ENCODE measurements at regions not wholly inside any gene's neighbourhood (a gene's known extent, or its start where the extent isn't known, plus 50 kb on each side); places are given as distances from the start of the nearest gene placed in this dataset.
A peak's percentile ranks its signal among the peaks of the same experiment; 100 is the strongest.

DNA sequence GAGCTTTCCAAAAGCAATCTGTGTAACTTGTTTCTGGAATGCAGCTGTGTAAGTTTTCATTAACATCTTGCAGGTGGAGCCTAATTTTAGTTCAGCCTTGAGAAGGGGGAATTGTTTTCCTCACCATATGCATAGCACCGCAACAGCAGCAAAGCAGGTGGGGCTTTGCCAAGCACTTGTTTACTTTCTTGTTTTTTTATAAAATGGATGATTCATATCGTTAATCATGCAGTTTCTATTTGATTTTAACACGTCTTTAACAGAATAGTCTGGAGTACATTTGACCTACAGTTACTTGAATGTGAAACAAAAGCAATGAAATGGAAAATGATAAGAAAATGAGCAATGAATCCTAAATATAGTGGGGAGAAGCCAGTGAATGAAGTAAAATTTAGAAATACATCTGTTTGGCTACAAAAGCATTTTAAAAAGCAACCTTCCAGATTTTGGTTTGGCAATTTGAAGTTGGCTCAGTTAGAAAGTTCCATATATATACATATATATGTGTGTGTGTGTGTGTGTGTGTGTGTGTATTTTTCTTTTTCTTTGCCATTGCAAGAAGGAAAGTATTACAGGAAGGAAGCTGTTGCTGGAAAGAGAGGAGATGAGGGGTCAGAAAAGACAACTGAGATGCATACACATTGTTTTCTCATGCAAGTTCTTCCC, 119.0 kb upstream of the ADGRL2 start:
- no peaks in the 10 kb centered on the region for H3K9me2 ChIP-seq (replicated peaks; ENCODE audit: insufficient read depth, low read length)
- H2AFZ ChIP-seq (ENCODE audit: low read depth, low read length, severe bottlenecking): peak overlapping the region; percentile 3
- no peaks in the 10 kb centered on the region for H3K36me3 ChIP-seq (ENCODE audit: low read length)
- H3F3A ChIP-seq (ENCODE audit: insufficient read depth): no peaks in the 10 kb centered on the region
- no peak overlapping the region for H3K27ac ChIP-seq (ENCODE audit: low read depth, low read length)
- no peaks in the 10 kb centered on the region for H3K79me2 ChIP-seq (ENCODE audit: insufficient read depth, low read length)
- no peaks in the 10 kb centered on the region for H3K27me3 ChIP-seq (ENCODE audit: low read length)
- no peaks in the 10 kb centered on the region for H4K20me1 ChIP-seq (ENCODE audit: low read depth, low read length)
- no peak overlapping the region for H3K4me3 ChIP-seq (ENCODE audit: insufficient read depth, low read length, poor library complexity, severe bottlenecking)
- H3K9me3 ChIP-seq (ENCODE audit: insufficient read depth, low read length): no peaks in the 10 kb centered on the region
- H3K9ac ChIP-seq (ENCODE audit: low read length): no peak overlapping the region
- H3K4me2 ChIP-seq (ENCODE audit: low read depth, low read length, poor library complexity, severe bottlenecking): no peak overlapping the region
- TF ChIP-seq, protein P1, sequence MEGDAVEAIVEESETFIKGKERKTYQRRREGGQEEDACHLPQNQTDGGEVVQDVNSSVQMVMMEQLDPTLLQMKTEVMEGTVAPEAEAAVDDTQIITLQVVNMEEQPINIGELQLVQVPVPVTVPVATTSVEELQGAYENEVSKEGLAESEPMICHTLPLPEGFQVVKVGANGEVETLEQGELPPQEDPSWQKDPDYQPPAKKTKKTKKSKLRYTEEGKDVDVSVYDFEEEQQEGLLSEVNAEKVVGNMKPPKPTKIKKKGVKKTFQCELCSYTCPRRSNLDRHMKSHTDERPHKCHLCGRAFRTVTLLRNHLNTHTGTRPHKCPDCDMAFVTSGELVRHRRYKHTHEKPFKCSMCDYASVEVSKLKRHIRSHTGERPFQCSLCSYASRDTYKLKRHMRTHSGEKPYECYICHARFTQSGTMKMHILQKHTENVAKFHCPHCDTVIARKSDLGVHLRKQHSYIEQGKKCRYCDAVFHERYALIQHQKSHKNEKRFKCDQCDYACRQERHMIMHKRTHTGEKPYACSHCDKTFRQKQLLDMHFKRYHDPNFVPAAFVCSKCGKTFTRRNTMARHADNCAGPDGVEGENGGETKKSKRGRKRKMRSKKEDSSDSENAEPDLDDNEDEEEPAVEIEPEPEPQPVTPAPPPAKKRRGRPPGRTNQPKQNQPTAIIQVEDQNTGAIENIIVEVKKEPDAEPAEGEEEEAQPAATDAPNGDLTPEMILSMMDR (IDR thresholded peaks at IDR 0.05; ENCODE audit: insufficient read depth, low read length, poor library complexity, severe bottlenecking): no peak
- no peak for TF ChIP-seq EZH2phosphoT487 (conservative IDR thresholded peaks at IDR 0.05; ENCODE audit: low read length)

DNA sequence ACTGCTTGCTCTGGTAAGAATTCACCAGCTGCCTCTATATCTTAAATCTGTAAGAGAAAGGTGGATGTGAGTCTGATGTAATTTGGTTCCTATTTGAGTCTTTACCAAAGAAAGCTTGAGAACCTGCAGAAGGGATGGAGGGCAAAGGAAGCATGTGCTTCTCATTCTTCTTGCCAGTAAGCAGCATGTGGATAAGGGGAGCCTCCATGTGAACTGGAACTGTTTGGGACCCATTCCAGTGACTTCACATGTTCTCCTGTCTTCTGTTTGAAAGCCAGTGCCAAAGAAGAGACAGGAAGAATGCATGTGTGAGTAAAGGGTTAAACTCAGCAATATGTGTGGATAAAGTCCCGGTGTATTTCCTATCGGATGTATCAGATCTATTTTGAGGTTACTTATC, 119.6 kb upstream of the ADGRL2 start:
- H3K9me2 ChIP-seq (replicated peaks; ENCODE audit: insufficient read depth, low read length): no peaks in the 10 kb centered on the region
- no peak overlapping the region for H3K4me2 ChIP-seq (ENCODE audit: low read depth, low read length, poor library complexity, severe bottlenecking)
- peak overlapping the region; percentile 3 for H2AFZ ChIP-seq (ENCODE audit: low read depth, low read length, severe bottlenecking)
- H3K36me3 ChIP-seq (ENCODE audit: low read length): no peaks in the 10 kb centered on the region
- no peaks in the 10 kb centered on the region for H3K79me2 ChIP-seq (ENCODE audit: insufficient read depth, low read length)
- H3K9ac ChIP-seq (ENCODE audit: low read length): no peak overlapping the region
- H4K20me1 ChIP-seq (ENCODE audit: low read depth, low read length): no peaks in the 10 kb centered on the region
- TF ChIP-seq EZH2phosphoT487 (conservative IDR thresholded peaks at IDR 0.05; ENCODE audit: low read length): no peak
- TF ChIP-seq, protein P1 (IDR thresholded peaks at IDR 0.05; ENCODE audit: insufficient read depth, low read length, poor library complexity, severe bottlenecking): no peak
- no peaks in the 10 kb centered on the region for H3F3A ChIP-seq (ENCODE audit: insufficient read depth)
- no peak overlapping the region for H3K27ac ChIP-seq (ENCODE audit: low read depth, low read length)
- H3K27me3 ChIP-seq (ENCODE audit: low read length): no peaks in the 10 kb centered on the region
- no peak overlapping the region for H3K4me3 ChIP-seq (ENCODE audit: insufficient read depth, low read length, poor library complexity, severe bottlenecking)
- no peaks in the 10 kb centered on the region for H3K9me3 ChIP-seq (ENCODE audit: insufficient read depth, low read length)

DNA sequence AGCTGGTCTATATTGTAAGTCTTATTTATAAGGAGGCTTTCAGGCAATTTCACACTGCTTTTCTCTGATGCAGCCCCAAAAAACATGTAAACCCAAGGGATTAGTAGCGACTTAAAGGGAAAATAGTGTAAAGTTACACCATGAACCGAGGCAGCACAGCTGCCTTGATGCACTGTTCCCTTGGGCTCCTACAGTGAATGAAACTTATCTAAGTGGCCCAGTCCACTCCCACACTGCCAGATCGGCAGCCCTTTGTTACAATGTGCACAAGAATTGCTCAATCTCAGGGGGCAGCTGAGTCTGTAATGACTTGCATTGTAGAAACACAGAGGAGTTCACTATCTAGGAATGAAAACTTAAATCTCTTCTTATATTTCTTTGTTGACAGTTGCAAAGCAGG, 120.8 kb upstream of the ADGRL2 start:
- no peak overlapping the region for H3K27ac ChIP-seq (ENCODE audit: low read depth, low read length)
- H3K36me3 ChIP-seq (ENCODE audit: low read length): no peaks in the 10 kb centered on the region
- no peaks in the 10 kb centered on the region for H3K79me2 ChIP-seq (ENCODE audit: insufficient read depth, low read length)
- H3K9me2 ChIP-seq (replicated peaks; ENCODE audit: insufficient read depth, low read length): no peaks in the 10 kb centered on the region
- TF ChIP-seq, protein P1 (IDR thresholded peaks at IDR 0.05; ENCODE audit: insufficient read depth, low read length, poor library complexity, severe bottlenecking): no peak
- TF ChIP-seq EZH2phosphoT487 (conservative IDR thresholded peaks at IDR 0.05; ENCODE audit: low read length): no peak
- H3K4me3 ChIP-seq (ENCODE audit: insufficient read depth, low read length, poor library complexity, severe bottlenecking): no peak overlapping the region
- H3F3A ChIP-seq (ENCODE audit: insufficient read depth): no peaks in the 10 kb centered on the region
- peak overlapping the region; percentile 4 for H2AFZ ChIP-seq (ENCODE audit: low read depth, low read length, severe bottlenecking)
- H3K9ac ChIP-seq (ENCODE audit: low read length): no peak overlapping the region
- H3K9me3 ChIP-seq (ENCODE audit: insufficient read depth, low read length): no peaks in the 10 kb centered on the region
- H3K4me2 ChIP-seq (ENCODE audit: low read depth, low read length, poor library complexity, severe bottlenecking): no peak overlapping the region
- H3K27me3 ChIP-seq (ENCODE audit: low read length): no peaks in the 10 kb centered on the region
- no peaks in the 10 kb centered on the region for H4K20me1 ChIP-seq (ENCODE audit: low read depth, low read length)

Data from SU-DHL-6 (cell line).